HG03521 (cell line): ENCODE measurements at regions not wholly inside any gene's neighbourhood (a gene's known extent, or its start where the extent isn't known, plus 50 kb on each side); places are given as distances from the start of the nearest gene placed in this dataset.

Experiments used
- ATAC-seq: cut with Tn5 transposase; IDR thresholded peaks from one replicate; pipeline ENCODE4 v1.9.1; 2021; ENCODE audit warnings: mild to moderate bottlenecking, moderate library complexity; ENCODE audit not compliant: unreplicated experiment

DNA sequence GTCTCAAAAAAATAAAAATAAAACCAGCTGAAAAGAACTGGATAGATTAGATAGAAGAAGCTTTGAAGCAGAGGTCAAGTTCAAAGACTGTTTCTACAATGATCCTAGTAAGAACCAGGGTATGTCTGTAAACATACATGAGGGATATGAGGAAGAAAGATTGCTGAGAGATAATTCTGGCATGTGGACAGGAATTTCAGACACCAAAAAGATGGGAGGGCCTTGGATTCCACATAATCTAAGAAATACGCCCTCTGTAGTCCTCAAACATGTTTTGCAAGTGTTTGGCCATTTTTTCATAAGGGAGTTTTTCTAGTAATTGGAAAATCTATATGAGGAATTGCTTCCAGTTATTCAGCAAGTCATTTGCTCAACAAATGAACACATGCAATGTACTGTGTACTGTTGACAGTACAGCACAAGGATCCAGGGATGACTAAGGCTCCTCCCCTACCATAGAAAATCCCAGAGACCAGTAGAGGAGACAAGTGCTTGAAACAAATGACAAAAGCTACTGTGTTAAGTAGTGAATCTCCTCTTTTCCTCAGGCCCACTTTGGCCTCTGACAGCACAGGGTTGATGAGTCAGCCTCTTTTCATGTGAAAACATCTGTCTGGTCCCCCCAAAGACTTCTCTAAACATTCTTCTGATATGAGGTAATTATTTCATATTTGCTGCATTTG, 795.9 kb downstream of the MAFB start:
- no peak for ATAC-seq

DNA sequence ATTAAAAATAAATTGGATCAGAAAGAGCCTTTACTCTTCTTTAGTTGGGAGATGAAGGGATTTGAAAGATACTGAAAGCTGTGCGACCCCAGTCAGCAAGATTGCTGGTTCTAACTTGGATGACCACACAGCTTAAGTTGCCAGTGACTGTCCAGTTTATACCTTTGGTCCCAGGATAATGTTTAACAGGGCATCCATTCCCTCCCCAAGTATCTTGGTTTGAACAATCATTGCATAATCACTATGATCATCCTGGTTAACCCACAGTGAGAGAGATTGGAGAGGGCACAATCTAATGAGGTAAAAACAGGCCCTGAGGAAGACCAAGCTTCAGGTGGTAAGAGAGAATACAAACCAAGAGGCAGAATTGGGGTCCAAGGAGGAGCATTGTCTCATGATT, 798.3 kb downstream of the MAFB start:
- no peak for ATAC-seq

DNA sequence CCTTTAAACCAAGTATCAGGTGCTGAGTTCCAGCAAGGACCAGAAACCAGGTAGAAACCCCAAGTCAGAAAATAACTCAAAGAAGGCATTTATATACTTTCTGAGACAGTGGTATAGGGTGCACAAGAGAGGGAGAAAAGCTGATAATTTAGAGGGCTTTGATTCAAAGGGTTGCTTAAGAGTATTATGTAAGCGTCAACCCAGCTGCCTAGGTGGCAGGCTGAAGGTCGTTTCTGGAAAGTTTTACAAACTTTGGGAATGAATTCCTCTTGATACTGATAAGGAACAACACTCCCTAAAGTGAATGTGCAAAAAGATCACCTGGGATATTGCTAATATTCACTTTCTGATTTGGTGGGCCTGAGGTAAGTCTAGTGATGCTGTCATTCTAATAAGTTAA, 800.7 kb downstream of the MAFB start:
- no peak for ATAC-seq

DNA sequence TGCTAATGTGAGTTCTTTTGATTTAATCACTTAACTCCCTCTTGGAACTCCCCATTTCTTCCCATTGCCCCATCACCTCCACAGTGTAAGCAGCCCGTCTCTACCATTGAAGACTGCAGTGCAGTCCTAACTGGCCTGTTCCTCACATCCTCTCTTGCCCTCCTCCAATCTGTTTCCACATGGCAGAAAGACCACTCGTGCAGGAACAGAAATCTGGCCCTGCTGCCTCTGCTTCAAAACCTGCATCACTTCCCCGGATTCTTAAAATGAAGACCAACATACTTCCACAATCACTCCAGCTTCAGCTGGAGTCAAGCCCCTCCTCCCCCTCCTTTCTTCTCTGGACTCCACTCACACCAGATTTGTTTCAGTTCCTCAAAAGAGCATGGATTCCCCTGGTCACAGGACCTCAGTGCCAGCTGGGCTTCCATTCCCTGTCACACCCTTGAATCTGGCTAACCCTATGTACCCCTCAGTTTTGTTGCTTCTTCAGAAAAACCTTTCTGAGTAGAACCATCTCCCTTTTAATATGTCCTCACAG, 802.3 kb downstream of the MAFB start:
- no peak for ATAC-seq

DNA sequence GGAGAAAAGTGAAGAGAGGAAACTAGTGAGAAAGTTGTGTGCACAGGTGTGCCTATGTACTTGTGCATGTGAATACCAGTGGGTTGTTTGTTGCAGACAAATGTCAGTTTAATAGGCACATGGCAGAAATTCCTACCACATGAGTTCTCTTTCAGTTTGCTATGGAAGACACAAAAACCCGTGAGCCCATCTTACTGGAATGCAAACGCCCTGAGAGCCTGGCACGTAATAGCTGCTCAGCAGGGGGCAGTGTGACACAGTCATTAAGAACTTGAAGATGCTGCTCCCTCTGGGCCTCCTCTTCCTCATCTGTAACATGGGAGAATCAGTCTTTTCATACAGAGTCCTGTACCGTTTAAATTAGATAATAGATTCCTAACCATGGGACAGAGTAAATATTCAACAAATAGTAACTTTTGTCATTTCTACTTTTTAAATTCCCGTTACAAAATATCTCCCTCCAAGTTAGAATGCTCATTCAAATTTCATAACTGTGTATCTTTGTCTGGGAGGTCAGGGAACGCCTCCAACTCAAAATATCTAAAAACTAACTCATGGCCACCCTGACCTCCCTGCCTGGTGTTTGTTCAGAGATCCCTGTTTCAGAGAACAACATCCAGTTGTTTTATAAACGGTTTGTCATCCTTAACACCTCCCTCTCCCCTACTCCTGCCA, 802.9 kb downstream of the MAFB start:
- no peak for ATAC-seq

DNA sequence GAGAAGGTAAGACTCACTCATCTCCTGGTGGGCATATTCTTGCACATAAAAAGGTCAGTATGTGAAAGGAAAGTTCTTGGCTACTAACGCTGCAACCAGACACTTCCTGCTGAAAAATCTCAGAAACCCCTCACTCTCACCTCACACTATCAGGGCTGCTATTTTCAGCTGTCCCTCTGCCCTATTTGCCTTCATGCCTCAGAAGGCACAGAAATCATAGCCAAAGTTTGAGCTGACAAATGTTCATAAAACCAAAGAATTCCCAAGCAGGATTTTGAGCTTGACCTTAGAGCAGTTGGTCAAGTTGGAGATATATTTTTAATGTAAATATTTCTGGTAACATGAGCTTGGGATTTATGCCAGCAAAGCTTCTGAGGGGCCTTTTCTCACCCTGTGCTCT, 806.2 kb downstream of the MAFB start:
- ATAC-seq: no peak

DNA sequence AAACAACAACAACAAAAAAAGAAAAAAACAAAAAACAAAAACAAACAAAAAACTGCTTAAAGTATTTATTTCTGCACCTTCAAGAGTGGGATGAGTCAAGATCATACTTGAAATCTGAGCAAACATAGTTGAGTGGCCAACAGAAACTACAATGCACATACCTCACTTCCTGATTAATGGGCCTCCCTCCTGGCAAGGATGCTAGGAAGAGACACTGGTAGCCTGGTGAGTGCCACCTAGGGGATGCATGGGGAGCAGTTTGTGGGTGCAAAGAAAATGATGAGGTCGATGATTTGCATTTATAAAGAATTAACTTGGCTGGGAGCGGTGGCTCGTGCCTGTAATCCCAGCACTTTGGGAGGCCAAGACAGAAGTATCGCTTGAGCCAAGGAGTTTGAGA, 808.1 kb downstream of the MAFB start:
- no peak for ATAC-seq

DNA sequence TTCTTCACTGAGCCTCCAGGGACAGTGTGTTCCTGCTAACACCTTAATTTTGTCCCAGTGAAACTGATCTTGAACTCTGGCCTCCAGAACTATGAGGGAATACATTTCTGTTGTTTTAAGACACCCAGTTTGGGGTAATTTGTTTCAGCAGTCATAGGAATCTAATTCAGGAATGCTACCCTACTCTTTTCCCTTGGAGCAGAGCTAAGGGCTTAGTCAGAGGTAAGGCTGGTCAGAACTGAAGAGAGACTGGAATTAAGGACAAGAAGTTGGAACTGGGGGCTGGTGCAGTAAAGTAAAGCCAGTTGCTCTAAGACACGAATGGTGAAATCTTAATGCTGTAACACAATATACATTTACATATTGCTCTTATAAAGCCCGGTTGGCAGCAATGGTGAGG, 809.7 kb downstream of the MAFB start:
- no peak for ATAC-seq

DNA sequence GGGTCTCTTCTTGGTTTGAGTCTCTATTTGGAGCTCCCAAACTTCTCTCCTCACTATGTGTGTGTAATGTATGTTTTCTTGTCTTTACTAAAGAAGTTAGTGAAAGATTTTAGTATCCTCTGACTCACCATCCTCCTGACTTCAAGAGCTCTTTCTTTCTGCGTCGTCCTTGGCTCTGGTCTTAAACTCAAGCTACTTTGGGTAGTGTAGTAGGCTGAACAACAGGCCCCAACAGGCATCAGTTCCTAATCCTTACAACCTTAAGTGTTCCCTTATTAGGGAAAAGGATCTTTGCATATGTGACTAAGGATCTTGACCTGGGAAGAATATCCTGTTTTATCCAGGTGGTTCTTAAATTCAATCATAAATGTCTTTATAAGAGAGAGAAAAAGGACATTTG, 810.2 kb downstream of the MAFB start:
- ATAC-seq: no peak

DNA sequence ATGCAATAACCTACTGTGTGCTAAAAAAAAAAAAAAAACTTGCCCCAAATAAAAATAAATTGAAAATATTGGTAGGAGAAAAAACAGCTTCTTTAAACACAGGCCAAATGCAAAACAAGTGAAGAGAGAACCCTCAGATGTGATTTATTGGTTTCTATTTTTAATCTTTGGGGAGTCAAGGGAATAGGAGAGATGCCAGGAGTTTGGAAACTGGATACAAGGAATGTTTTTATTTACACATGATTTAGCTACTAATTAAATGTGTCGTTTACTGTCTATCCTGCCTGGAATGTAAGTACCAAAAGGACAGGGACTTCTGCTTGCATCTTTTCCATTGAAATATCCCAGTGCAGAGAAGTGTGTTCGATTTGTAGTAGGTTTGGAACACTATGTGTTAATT, 810.7 kb downstream of the MAFB start:
- no peak for ATAC-seq

DNA sequence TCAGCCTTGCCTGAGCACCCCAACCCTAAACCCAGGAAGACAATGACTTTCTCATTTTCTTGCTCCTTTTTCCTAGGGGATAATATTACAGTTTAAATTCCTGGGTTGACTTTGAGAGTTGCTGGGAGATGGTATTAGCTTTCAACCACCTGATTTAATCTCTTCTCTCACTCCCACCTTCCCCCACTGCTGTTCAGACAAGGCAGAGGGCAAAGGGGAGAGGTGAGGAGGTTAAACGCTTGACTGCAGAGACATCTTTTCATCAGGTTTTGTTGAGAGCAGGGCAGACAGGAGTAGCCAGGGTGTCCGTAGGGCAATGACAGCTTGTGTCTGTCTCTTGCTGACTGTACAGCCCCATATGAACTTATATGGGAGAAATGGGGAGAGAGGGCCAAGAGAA, 811.2 kb downstream of the MAFB start:
- no peak for ATAC-seq

DNA sequence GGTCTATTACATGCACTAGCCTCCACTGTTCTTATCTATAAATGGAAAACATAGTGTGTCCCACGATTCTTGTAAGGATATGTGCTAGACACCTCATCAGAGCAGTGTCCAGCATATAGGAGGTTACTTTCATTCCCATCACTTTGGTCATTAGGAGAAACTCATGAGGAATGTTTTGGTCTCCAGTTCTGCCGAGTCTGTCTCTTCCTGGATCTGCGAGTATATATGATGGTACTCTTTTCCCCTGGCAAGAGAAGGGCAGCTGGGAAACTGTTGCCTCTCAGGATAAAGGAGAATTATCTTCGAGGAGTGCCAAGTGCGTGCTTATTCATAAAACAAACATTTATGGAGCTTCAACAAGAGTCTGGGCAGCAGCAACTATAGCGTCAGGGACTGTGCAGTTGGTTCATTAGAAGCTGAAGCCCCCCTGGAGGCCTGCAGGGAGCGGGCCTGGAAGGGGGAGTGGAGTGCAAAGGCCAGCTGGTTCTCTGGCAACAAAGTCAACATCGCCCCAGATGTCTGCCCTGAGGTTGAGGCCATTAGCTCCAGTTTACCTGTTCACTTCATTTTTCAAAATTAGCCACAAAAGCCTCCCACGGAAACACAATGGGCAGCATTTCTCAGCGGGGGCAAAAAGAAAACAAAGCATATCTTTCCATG, 811.9 kb downstream of the MAFB start:
- no peak for ATAC-seq

DNA sequence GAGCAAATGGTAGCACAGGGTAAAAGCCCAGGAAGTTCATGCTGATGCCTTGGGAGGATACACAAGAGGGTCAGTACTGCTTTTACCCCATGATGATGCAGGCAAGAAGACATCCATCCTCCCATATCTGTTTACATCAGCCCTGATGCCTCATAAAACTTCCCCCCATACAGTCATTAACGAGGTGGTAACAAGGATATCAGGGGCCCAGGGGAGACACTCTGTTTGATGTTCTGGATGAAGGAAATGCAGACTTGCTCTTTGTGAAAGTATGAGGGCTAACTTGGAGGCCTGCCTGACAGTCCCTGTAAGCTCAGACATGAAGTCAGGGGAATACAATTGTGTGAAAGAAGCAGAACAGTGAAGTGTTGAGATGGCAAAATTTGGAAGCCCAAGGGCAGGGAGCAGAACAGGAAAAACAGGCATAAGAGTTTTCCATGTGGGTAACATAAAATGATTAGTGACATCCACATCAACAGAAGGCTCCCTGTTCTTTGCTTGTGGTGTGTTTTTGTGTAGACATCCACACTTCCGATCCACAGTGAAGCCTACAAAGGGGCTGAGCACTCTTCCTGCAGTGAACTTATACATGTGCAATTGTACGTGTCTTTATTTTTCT, 813.4 kb downstream of the MAFB start:
- ATAC-seq: no peak

DNA sequence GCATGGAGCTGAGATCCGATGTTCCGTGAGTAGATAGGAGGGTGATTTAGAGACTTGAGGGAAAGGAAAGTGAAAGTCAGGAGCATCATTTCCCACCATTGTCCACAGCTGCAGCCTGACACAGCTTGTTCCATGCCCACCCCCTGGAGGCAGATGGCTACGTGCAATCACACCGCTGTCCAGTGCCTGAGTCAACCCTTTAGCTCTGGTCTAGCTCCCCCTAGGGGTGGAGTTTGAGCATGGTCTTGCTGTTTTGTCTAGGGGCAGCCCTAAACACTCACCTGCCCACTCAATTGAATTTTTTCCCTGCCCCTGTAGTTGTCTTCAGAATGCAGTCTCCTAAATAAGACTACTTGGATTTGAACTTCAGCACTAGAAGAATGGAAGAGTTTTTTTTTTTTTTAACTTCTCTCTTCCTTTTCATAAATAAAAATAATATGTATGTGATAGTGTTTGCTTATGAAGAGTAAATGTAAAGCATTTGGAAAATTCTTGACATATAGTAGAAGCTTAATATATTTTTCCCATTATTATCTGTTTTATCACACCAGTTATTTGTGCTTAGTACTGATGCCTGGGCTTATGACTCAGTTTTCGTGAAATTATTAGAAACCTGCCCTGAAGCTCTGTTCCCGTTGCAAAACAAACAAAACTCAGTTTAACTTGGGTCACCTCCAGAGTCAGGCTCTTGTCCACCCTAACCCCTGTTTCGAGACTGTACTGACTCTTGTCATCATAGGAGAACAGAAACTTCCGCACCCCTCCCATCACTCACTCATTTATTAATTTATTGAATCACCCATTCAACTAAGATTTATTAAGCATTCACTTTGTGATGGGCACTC, 814.8 kb downstream of the MAFB start:
- peak; percentile 80 for ATAC-seq

DNA sequence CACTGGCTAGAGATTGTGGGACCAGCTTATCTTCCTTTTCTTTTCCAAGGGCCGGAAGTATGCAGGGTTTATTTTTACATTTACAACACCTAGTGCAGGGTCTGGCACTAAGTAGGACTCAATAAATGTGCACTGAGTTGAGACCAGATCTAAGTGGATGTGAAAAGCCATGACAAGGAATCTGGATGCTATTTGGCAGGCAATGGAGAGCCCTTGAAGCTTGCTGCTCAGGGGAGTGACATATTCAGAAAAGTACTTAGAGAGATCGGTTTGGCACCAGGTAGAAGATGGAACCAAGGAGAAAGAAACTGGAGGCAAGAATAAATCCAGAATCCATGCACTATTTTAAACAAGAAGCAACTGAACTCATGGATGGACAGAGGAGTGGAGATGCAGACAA, 815.8 kb downstream of the MAFB start:
- ATAC-seq: no peak

DNA sequence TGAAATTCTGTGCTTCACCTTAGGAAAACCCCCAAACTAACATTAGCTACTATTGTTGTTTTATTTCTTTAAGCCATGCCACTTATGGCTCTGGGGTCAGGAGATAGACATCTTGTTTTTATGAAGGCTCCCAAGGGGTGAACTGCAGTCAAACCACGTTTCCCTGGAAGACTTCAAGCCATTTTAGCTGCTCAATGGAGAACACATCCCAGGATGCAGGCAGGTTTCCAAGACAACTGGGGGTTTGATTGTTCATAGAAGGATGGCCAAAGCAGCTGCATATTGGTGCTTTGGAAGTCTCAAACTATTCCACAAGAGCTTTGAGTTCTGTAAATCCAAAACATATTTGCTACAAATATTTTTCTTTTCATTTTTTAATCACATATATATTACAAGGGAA, 818.0 kb downstream of the MAFB start:
- no peak for ATAC-seq

DNA sequence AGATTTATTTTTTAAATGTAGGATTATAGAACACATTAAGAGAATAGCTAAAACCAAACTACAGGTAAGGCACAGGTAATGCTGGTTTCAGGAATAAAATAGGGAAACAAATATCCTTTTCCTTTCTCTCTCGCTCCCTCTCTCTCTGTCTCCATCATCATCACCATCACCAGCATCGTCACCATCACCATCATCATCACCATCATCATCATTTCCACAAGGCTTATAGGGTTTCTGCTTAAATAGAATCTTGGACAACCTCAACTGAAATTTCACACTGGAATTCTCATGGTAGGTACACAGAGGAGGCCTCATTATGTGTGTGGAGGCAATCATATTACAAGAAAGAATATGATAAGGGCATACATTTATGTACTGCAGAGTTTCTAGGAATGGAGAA, 823.6 kb downstream of the MAFB start:
- ATAC-seq: no peak

DNA sequence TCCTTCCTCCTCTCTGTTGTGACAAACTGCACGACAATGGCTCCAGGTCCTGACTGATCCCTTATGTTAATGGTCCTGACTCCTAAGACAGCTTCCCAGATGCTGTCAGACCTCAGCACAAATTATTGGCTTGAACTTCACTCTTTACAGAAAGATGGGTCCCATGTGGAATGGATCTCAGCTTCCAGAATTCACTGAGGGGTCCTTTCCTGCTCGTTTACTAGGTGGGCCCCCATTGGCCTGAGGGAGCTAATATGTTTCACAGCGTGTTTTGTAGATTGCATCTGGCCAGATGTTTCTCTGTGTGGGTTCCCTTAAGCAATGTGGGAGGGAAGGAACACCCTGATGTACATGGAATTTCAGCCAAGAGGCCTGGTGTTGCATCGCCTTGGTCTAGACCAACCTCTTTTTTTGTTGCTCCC, 826.6 kb downstream of the MAFB start:
- ATAC-seq: no peak

DNA sequence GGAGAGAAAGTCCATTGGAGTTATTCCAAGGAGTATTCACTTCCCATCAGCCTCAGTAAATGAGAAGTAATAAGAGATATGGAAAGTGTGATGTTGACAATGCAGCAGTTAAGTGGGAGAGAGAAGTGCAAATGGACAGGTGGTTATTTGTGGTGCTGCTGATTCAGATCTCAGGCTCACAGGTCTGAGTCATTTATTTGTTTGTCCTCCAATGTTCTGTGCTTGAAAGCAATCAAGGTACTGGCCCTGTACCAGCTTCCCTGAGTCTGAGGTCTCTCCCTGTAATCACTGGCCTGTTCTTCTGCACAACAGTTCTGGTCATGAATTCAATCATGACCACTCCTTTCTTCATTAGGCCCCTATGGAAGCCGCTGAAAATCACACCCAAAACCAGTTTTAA, 827.7 kb downstream of the MAFB start:
- no peak for ATAC-seq

DNA sequence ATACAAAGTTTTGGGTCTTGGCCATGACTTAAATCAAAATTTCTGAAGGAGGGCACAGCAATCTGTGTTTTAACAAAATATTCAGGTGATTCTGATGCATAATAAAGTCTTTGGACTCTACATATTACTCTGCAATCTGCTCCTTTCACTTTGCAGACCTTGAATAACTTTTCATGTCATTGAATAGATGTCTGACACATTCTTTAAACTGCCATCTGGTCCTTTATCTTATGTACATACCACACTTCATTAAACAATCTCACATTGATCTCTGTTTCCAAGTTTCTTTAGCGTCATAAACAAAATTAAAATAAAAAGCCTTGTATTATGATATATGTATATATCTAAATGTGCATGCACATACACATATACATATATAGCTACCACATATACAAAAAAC, 831.2 kb downstream of the MAFB start:
- ATAC-seq: no peak

DNA sequence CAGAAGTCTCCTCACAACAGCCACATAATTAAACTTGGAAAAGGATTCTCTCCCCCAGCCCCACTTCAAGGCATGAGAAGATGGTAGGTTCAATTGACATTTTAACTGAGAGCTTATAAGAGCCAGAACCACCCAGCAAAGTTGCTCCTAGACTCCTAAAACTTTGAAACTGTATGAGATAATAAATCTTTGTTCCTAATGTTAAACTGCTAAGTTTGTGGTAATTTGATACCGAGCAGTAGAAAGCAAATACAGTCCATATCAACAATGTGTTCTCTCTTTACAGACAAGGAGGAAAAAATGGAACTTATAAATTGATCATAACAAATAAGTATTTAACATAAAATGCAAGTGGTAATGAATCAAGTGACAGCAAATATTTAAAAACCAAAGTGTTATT, 831.8 kb downstream of the MAFB start:
- ATAC-seq: no peak
